Suppressor macrophage treated with lipopolysaccharide for 4 hours (primary cell): ENCODE measurements at regions not wholly inside any gene's neighbourhood (a gene's known extent, or its start where the extent isn't known, plus 50 kb on each side); places are given as distances from the start of the nearest gene placed in this dataset.

Source experiments
- DNase-seq: peaks from one replicate; pipeline ENCODE4 v3.0.0-alpha.2; 2020

DNA sequence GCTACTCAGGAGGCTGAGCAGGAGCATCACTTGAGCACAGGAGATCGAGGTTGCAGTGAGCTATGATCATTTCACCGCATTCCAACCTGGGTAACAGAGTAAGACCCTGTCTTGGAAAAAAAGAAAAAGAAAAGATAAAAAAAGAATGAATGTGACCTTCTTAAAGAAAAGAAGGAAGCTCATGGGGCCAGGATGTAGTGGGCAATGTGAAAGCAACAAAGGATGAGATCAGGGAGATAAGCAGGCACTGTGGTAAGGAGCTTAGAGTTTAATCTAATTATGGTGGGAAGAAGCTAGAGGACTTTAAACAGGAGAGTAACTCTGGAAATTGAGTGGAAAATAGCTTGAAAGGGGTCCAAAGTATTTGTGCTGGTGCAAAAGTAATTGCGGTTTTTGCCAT lies 231.6 kb upstream of the UBE2E2 start:
- no peak for DNase-seq

DNA sequence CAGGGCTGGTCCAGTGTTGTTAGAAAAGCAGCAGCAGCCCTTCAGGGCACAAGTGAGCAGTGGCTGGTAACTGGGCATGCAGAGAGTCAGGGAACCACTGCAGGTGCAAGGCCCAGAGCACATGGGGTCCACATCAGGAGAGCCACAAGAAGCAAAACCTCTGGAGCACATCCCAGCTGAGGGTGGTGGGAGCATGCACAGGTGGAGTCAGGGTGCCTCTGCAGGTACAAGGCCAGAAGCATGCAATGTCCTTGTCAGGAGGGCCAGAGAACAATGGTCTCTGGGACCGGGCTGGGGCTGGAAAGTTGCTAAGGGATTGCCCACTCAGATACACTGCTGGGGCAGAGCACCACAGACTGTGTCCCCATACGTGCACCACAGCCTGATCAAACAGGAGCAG lies 226.1 kb upstream of the UBE2E2 start:
- no peak for DNase-seq

DNA sequence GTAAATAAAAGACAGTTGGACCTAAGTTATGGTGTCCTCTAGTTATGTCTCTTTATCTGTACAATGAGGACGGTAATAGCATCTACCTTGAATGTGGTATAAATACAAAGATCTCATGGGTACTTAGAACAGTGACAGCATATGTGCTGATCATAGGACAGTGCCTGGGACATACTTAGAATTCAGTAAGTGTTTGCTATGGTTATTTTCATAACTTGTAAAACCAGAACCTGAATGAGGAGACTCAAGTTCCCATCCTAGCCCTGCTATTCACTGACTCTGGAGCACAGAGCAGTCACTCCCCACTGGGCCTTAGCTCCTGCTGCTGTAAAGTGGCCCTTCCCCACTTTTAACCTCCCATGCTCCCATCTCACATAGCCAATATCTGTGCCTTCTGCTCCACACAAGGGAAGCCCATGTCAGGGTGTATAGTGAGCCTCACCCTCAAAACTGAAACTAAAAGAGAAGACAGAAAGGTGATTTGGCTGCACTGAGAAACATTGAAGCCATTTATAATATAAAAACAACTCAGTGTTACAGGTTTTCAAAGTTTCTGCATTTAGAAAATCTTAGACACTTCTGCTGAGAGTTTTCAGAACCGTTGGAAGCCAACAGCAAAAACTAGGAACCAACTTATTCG lies 225.4 kb upstream of the UBE2E2 start:
- no peak for DNase-seq

DNA sequence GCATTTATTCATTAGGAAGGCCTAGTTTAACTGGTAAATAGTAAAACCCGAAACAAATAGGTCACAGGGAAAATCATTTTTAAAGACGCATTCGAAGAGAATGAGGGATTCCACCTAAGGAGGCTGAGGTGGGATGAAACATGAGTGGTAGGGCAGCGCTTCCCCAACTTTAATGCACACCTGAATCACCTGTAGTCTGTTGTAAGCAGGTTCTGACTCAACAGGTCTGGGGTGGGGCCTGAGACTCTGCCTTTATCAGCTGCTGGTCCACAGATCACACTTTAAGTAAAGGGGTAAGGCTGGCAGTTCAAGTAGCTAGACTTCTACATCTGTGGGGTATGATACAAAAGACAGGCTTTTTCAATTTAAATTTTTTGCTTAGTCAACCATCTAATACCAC lies 223.5 kb upstream of the UBE2E2 start:
- no peak for DNase-seq

DNA sequence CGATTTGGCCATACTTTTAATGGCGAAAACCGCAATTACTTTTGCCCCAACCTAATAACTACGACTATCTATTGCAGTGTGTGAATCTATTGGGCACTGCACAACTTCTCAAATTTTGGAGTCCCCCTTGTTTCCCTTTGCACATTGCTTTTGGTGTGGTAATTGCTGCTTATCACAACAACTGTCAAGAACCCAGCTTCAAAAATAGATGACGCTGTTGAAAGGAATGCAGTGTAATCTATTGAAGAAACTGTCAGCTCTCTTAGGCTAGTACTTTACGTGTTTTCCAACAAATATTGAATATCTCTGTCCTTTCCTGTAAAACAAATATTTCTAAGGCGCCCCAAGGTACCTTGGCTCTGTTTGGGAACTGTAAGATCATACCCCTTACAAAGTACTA lies 222.8 kb upstream of the UBE2E2 start:
- DNase-seq, result no peak

DNA sequence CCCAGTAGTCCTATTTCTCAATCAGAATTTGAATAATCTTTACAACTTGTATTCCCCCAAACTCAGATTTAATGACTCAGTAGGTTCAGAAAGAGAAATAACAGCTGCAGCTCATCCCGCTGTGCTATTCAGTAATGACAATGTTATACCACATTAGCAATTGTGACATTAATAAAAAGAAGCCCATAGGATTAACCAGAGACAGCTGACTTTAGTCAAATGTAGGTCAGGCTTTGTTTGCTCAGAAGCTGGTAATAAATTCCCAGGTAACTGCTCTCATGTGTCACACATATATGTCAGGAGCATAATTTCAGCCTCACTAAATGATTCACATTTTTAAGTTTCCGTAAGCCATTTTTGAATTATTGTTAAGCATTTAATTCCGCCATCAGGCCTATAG lies 222.0 kb upstream of the UBE2E2 start:
- no peak for DNase-seq

DNA sequence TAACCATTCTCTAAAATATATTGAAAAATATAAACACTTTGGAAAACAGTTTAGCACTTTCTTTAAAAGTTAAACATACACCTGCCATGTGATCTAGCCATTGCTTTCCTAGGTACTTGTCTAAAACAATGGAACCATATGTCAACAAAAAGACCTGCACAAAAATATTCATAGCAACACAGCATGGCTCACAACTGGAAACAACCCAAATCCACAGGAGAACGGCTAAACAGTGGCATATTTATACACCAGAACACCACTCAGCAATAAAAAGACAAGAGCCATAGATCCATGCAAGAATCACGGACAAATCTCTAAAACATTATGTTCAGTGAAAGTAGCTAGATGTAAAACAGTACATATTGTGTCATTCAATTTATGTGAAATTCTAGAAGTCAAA lies 221.3 kb upstream of the UBE2E2 start:
- no peak for DNase-seq

DNA sequence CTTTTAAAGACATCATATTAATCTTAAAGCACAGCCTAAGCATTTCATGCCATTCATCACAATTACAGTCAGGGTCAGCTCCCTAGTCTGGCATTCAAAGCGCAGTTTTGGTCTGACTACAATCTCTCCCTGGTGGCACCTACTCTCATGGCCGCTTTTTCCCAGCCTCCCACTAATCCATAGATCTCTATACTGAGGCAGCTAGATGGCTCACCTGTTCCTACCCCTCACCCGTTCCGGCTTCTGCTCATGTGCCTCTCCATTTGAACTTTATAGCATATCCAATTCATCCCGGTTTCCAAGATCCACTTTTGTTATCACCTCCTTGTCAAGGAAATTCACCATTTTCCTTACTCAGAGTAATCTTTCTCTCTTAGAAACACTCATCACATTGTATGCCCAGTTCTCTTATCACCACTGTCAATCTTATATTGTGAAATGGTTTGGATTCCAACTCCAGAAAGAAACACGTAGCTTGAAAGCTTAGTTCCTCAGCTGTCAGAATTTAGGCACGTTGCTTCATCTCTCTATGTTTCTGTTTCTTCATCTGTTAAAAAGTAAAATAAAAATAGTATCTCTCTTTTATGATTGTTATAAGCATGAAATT lies 220.0 kb upstream of the UBE2E2 start:
- DNase-seq, result peak; percentile 16

DNA sequence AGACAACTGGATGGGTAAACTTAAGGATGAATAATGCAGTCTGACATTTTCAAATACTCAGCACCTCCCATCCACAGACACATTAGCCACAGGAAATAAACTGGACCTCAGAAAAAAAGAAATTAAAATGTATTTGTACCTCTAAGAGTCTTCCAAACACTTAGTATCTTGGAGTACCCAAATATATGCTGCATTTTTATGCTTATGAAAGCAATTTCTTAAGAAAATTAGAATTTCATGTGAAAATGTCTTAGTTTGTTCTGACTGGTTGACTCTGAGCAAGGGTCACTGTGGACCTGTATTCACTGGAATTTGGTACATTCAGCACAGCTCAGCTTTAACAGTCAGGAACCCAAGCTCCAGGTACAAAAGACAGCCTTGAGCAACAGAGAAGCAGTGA lies 216.2 kb upstream of the UBE2E2 start:
- no peak for DNase-seq

DNA sequence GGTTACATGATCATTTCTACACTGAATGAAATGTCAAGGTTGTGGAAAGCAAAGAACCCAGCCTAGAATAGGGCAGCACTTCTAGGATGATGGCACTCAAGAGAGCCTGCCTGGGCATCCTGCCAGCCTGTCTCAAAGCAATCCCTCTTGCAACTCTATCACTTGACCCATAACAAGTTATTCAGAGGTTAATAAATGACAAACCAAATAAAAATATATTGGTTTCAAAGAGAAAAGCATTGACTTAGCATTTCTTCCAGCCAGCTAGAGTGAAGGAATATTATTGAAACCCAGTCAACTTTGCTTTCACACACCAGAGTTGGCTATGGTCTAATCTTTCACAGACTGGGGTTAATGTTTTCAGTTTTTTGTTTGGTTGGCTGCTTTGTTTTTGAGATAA lies 214.6 kb upstream of the UBE2E2 start:
- no peak for DNase-seq

DNA sequence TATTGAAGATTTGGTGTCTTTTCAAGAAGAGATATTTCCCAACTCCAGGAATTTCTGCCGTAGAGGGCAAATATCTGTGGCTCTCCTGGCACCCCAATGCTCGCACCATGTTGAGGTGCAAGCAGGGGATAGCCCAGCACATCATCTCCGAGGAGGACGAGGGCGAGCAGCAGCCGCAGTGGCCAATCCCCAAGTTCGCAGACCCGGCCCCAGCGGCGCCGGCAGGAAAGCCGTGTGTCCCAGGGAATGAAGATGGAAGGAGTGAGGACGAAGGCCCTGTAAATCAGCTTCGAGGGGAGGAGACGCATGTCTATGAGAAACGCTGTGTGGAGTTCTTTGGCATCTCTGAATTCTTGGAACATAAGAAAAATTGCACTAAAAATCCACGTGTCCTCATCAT lies 213.4 kb upstream of the UBE2E2 start:
- DNase-seq, result no peak

DNA sequence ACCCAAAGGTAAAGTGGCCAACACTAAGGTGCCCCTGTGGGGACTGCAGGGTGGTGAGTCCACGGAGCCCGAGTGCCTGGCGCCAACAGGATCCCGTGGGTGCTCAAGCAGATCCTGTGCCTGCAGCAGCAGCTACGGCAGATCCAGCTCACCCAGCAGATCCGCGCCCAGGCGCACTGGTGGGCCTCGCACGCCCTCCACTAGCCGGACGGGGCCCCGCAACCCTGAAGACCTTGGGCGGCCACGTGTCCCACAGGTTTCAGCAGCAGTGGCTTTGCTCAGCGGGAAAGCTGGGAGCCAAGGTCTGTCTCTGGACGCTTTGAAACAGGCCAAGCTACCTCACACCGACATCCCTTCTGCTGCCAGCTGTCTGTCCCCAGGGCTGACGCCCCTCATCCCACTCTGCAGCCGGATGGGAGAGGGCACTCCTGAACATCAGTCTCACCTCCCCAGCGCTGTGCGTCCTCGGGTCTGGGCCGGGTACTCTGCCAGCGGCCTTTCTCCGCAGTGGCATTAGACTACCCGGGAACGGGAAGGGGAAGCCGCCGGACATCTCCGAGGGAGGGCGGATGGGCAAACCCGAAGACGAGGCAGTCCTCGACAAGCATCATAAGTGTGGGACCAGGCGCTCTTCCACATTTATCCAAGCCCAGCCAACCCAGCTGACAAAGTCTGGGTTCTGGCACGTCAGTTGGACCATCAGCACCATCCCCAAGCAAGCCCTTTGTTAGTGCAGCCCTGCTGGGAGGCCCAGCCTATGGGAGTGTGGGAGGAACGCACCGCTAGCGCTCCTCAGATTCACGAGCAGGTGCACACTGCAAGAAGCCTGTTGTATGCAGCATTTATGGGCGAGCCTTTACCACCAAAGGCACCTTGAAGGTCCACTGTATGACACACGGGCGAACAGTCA lies 212.6 kb upstream of the UBE2E2 start:
- DNase-seq, result no peak

DNA sequence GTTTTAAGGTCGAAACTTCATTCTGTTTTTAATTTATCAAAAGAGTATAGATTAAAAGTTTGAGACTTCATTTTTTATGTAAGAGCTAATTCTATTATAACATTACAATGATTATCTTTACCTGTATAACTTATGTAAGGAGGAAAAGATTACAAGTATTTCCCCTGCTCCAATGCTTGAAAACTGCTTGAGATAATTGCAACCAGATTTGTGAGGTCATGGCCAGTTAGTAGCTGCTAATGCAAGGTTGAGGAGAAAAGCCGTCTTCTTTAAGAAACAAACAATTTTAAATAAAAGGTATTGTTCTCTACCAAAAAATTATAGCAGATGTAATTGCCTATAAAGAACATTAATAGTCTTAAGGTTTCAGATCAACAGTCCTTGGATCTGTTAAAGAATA lies 208.3 kb upstream of the UBE2E2 start:
- no peak for DNase-seq

DNA sequence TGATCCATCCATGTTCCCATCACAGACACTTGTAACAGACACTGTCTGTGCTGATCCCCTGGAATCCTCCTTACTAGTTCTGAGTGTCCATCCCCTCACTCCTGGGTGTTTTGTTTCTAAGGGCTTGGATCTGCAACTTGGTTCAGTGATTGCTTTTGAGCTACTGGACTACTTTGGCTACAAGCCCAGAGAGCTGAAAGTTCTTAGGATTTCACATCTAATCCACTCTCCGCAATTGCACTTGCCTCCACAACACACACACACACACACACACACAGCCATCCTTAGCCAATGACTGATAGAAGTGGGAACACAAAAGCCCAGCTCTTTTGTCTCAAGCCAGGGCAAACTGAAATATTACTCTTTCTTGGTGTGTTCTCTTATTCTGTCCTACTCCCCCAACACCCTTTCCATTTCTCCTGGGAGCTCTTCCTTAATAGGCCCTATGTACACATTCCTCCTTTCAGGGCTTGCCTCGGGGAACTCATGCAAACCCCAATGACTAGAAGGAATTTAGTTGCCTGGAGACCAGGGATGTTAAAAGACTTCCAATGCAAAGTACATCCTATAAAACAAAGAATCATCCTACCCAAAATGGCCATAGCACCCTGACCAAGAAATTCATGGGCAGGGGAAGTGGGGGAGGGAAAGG lies 206.1 kb upstream of the UBE2E2 start:
- no peak for DNase-seq

DNA sequence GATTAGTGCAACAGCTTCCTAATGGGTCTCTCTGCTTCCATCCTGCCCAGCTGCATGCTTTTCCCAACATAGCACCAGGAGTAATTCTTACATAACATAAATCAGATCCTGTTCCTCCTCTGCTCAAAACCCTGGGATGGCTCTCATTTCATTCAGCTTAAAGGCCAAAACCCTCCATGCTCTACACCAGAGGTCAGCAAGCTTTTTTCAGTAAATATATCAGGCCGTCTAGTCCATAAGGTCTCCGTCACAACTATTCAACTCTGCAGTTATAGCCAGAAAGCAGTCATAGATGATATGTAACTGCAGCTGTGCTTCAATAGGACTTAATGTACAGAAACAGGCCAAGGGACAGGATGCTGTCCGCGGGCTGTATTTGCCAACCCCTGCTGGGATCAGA lies 202.8 kb upstream of the UBE2E2 start:
- DNase-seq, result no peak

DNA sequence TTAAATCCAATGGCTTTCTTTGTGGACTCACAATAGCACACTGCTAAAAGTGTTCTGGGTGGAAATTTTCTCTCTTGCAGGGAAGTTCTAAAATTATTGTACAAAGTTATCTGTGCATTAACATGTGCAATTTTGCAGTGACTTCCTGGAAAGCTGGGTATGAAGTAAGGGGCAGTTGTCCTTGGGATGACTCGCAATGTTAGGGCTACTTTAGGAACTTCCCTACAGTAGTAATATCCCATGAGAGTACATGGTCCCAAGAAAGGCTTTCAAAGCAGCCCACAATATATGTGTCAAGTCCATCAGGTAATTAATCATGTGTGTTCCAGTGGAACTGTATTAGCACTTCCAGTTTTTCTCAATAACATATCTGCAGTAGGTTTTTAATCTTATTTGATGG lies 201.0 kb upstream of the UBE2E2 start:
- peak; percentile 61 for DNase-seq

DNA sequence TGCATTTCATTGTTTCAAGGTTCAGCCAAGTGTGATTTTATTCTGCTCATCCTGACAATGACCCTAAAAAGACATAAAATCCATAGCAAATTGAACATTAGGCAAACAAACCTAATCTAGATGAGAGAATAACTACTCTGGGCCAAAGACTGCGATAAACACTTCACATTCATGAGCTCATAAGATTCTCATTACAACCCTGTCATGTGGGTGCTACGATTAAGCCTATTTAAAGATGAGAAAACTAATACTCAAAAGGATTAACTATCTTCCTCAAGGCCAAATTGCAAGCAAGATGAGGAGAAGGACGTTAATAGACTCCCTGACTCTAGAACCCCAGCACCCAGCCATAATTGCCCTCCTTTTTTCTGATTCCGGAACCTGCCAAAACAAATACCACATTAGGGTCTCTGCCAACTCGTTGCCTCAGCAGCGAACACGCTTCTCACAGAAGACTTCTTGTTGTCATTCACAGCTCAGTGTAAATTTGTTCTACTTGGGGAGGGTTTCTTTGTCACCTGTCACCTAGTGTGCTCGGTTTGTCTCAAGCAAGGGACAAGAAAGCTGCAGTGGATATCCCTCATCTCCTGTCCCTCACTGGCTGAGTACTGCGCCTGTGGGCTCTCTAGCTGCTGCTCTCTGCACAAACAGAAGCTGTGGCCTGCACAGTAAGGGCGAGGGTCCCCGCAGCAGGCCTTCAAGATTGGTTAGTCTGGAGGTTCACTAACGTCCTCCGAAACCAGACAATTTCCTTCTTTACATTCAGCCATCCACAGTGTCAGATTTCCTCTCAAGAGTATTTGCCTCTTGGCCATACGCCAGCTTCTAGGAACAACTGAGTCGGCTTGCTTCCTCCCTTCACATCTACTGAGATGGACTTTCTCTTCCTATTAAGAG lies 200.0 kb upstream of the UBE2E2 start:
- peak; percentile 24 for DNase-seq

DNA sequence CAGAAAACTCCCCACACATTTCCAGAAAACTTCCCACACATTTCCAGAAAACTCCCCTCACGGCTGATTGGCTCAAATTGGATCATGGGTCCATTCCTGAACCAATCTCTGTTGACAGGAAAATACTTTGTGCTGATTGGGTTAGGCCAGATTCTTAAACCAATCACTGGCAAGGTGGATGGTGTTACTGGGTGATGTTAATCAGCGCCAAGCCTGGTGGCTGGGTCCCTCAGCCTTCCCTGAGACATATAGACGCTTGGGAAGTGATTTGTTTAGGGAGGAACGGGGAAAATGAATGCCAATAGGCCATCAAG lies 199.4 kb upstream of the UBE2E2 start:
- DNase-seq, result no peak

DNA sequence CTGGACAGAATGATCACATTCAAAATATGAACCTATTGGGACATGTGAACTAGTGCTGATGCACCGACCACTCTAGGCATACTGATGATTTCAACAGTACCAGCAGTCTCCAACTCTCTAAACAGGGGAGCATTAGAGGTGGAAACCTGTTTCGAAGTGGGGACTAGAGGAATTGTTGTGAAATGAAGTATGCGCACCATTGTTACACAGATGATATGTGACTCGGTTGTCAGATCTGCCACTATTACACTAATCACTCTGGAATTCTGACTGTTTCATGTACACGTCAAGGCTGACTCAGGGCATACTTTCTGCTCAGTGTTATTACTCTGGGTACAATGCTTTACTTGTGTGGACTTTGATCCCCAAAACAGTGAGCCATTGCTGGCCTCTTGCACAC lies 198.2 kb upstream of the UBE2E2 start:
- no peak for DNase-seq

DNA sequence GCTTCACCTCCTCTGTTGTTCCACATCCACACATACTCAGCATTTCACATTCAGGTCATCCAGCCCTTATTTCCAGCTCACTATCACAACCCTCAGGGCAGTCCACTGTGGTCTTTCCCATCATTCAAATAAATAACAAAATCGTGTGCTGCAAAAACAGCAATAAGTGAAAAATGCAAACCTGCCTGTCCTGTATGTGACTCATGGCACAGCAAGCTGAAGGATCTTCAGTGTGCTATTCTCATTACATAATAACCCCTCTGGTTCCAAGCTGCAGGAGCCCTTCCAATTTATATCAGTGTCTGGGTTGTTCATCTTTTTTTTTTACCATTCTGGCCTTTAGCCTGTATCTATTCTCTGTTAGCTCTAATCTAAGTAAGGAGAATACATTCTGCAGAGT lies 185.3 kb upstream of the UBE2E2 start:
- DNase-seq, result no peak

DNA sequence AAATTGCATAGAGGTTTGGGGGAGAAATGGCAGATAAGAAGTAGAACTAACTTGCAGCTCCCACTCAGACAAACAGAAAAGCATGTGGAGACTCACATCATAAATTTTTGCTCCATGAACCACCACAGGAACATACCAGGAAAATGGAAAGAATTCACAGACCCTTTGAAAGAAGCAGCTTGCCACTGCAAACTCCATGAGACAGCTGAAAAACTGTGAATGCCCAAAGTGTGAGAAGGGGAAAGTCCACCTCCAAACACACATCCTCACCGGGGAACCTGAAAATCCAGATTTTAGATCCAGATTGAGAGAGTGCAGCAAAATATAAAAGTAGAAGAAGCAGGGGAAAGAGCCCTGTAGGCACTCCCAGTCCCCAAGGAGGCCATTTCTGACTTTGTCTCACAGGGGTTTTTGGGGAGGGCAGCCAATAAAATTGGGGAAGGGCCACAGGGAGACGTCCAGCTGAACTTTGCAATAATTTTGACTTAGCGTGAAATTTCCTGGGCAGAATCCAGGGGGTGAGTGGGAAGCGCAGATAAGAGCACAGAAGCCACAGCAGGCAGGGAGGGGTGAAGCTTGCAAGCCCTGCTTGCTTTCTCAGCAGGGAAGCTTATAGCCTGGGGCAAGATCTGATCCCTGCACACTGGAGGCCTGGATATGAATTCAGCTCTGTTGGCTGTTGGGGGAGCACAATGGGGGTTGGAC lies 183.4 kb upstream of the UBE2E2 start:
- DNase-seq, result no peak

DNA sequence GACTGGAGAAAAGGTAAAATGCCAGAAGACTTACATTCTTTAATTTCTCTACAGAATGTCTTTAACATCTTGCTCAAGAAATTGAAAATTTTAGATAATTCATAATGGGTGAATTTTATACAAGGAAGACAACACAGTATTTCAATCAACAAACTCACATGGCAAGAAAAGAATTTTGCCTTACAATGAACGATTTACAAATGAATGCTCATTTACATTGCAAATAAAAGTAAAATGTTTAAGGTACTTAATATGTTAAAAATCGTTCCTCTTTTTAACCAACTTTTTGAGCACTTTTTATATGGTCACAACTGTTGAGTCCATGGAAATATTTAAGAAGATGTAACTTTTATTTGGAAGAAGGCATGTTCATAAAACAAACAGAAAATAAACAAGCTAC lies 174.8 kb upstream of the UBE2E2 start:
- DNase-seq, result no peak
